ENCODE measurements at regions not wholly inside any gene's neighbourhood (a gene's known extent, or its start where the extent isn't known, plus 50 kb on each side); places are given as distances from the start of the nearest gene placed in this dataset.

GRCh38 chr11:37465221-37465620, 867.2 kb upstream of the RAG2 start:
- TF ChIP-seq CTCF (IDR thresholded peaks at IDR 0.05) (no peak), EP300 (IDR thresholded peaks at IDR 0.05) (no peak), POLR2A (IDR thresholded peaks at IDR 0.05) (no peak)

Data from ovary (tissue), 3 donors.